Fibroblast of lung (primary cell): ENCODE measurements at regions not wholly inside any gene's neighbourhood (a gene's known extent, or its start where the extent isn't known, plus 50 kb on each side); places are given as distances from the start of the nearest gene placed in this dataset.

Experiments
- DNase-seq, 2 donors: peaks; one replicate each; pipeline versions ENCODE4 v3.0.0 to v3.0.0-alpha.2; 2010; ENCODE audit warnings: low read depth in 2 of 2
- H2AFZ ChIP-seq: 2 replicates; pipeline ENCODE4 v1.5.1; 2012; ENCODE audit warnings: low read length, control low read depth, inconsistent platforms
- H3K27ac ChIP-seq: 2 replicates; pipeline ENCODE4 v1.5.1; 2011; ENCODE audit warnings: low read length, control low read depth; ENCODE audit not compliant: insufficient read depth
- H3K27me3 ChIP-seq: 2 replicates; pipeline ENCODE4 v1.5.1; 2011; ENCODE audit warnings: mild to moderate bottlenecking, low read length; ENCODE audit not compliant: control insufficient read depth, insufficient read depth
- H3K36me3 ChIP-seq: 2 replicates; pipeline ENCODE4 v1.5.1; 2011; ENCODE audit warnings: low read length; ENCODE audit not compliant: control insufficient read depth, insufficient read depth
- H3K4me1 ChIP-seq: 2 replicates; pipeline ENCODE4 v1.5.1; 2011; ENCODE audit warnings: low read length; ENCODE audit not compliant: control insufficient read depth, insufficient read depth; ENCODE audit errors: extremely low read depth
- H3K4me2 ChIP-seq: 2 replicates; pipeline ENCODE4 v1.5.1; 2011; ENCODE audit warnings: low read length, control low read depth; ENCODE audit not compliant: insufficient read depth; ENCODE audit errors: extremely low read depth
- H3K4me3 ChIP-seq, 4 experiments: fragments of 200-600 bp in 1 of 4; sonication (generic) in 1 of 4; replicated peaks in 1 of 4; 2 replicates each; pipeline ENCODE4 v1.5.1; 2011 to 2016; ENCODE audit warnings: low read length in 4 of 4, low read depth in 3 of 4, mild to moderate bottlenecking in 3 of 4, control low read depth in 2 of 4, inconsistent platforms in 1 of 4, mixed read lengths in 1 of 4; ENCODE audit not compliant: insufficient read depth in 1 of 4; ENCODE audit errors: control extremely low read depth in 1 of 4
- H3K79me2 ChIP-seq: 2 replicates; pipeline ENCODE4 v1.5.1; 2012; ENCODE audit warnings: mild to moderate bottlenecking, low read length, inconsistent platforms; ENCODE audit not compliant: control insufficient read depth, insufficient read depth
- H3K9ac ChIP-seq: 2 replicates; pipeline ENCODE4 v1.5.1; 2011; ENCODE audit warnings: mild to moderate bottlenecking, low read length, control low read depth; ENCODE audit not compliant: insufficient read depth
- H3K9me3 ChIP-seq: 2 replicates; pipeline ENCODE4 v1.5.1; 2012; ENCODE audit warnings: low read depth, low read length; ENCODE audit not compliant: control insufficient read depth, insufficient read depth
- H4K20me1 ChIP-seq: 2 replicates; pipeline ENCODE4 v1.5.1; 2011; ENCODE audit warnings: low read length; ENCODE audit not compliant: control insufficient read depth, insufficient read depth; ENCODE audit errors: extremely low read depth
- CTCF ChIP-seq, 2 donors: IDR thresholded peaks in 1 of 2; conservative IDR thresholded peaks in 1 of 2; 1 replicate in 1 of 2; 2 replicates in 1 of 2; pipeline ENCODE4 v1.5.1; 2011 to 2012; ENCODE audit warnings: low read length in 2 of 2, control low read depth in 1 of 2, inconsistent platforms in 1 of 2, low read depth in 1 of 2, mild to moderate bottlenecking in 1 of 2
- EZH2 ChIP-seq: IDR thresholded peaks from 2 replicates; pipeline ENCODE4 v1.5.1; 2012; ENCODE audit warnings: low read length, control low read depth, mild to moderate bottlenecking; ENCODE audit errors: missing control alignments

DNA sequence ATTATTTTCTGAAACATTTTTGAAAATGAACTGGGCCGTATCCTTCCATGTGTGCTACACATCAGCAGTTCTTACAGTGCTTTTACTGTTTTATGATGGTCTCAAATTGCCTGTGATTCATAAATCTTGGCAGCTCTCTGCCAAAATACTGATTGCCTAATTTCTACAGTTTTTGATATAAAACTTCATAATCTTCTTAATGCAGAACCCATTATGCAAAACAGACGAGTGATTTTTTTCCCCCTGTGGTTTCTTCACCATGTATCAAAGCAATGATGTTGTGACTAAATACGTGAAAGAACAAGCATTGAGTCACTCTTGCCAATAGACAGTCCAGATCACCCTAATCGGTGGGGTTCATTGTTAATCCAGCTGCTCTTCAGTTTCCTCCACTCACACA is 156.4 kb upstream of the WDR1 start:
- no peak overlapping the region for H3K4me3 ChIP-seq
- DNase-seq = no peak
- no peak overlapping the region for H2AFZ ChIP-seq
- TF ChIP-seq EZH2 (no peak), CTCF (conservative IDR thresholded peaks at IDR 0.05 in 1 of 2, IDR thresholded peaks at IDR 0.05 in 1 of 2; ENCODE audit: low read depth in 1 of 2, low read length in 2 of 2) (no peak)
- no peaks in the 10 kb centered on the region for H3K79me2 ChIP-seq
- H3K4me2 ChIP-seq = no peak overlapping the region
- no peak overlapping the region for H3K27ac ChIP-seq
- H3K36me3 ChIP-seq = no peaks in the 10 kb centered on the region
- H3K27me3 ChIP-seq = no peaks in the 10 kb centered on the region
- H3K9me3 ChIP-seq = no peaks in the 10 kb centered on the region
- no peaks in the 10 kb centered on the region for H3K4me1 ChIP-seq
- H4K20me1 ChIP-seq = no peaks in the 10 kb centered on the region
- H3K9ac ChIP-seq = no peak overlapping the region

- no peak for DNase-seq
- H3K79me2 ChIP-seq = no peaks in the 10 kb centered on the region
- no peaks in the 10 kb centered on the region for H3K9me3 ChIP-seq
- H3K4me2 ChIP-seq = no peak overlapping the region
- H3K36me3 ChIP-seq = no peaks in the 10 kb centered on the region
- no peak overlapping the region for H3K9ac ChIP-seq
- no peak overlapping the region for H2AFZ ChIP-seq
- TF ChIP-seq CTCF (conservative IDR thresholded peaks at IDR 0.05 in 1 of 2, IDR thresholded peaks at IDR 0.05 in 1 of 2; ENCODE audit: low read depth in 1 of 2, low read length in 2 of 2) (no peak), EZH2 (no peak)
- H3K27ac ChIP-seq = no peak overlapping the region
- H3K27me3 ChIP-seq = no peaks in the 10 kb centered on the region
- no peaks in the 10 kb centered on the region for H3K4me1 ChIP-seq
- no peak overlapping the region for H3K4me3 ChIP-seq
- H4K20me1 ChIP-seq = no peaks in the 10 kb centered on the region
These were observed 155.9 kb upstream of the WDR1 start for GRCh38 chr4:10272511-10272910.

DNA sequence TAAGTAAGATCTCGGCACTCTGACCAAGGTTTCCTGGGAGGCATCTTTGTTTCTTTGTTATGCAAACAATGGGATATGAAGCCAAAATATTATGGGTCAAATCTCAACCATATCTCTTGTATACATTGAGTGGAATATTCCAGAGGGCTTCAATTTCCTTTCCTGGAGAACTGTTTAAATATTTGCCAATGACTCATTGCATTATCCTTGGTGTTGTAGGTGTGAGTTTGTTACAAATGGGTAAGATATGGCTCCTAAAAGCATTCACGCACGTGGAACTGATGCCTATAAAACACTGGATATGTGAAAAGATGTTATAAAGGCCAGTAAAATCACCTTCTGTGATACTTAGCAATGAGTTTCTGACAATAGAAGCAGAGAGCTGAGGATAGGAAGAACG is 150.5 kb upstream of the WDR1 start:
- no peak overlapping the region for H3K9ac ChIP-seq
- H3K27ac ChIP-seq = no peak overlapping the region
- H4K20me1 ChIP-seq = no peaks in the 10 kb centered on the region
- H3K27me3 ChIP-seq = no peaks in the 10 kb centered on the region
- H3K36me3 ChIP-seq = no peaks in the 10 kb centered on the region
- no peak overlapping the region for H2AFZ ChIP-seq
- H3K4me1 ChIP-seq = no peaks in the 10 kb centered on the region
- H3K9me3 ChIP-seq = no peaks in the 10 kb centered on the region
- H3K79me2 ChIP-seq = no peaks in the 10 kb centered on the region
- no peak overlapping the region for H3K4me2 ChIP-seq
- DNase-seq = no peak
- no peak overlapping the region for H3K4me3 ChIP-seq
- no peak for TF ChIP-seq EZH2
- TF ChIP-seq CTCF (conservative IDR thresholded peaks at IDR 0.05 in 1 of 2, IDR thresholded peaks at IDR 0.05 in 1 of 2; ENCODE audit: low read depth in 1 of 2, low read length in 2 of 2) = no peak
